Keratinocyte (primary cell): ENCODE measurements at regions not wholly inside any gene's neighbourhood (a gene's known extent, or its start where the extent isn't known, plus 50 kb on each side); places are given as distances from the start of the nearest gene placed in this dataset.
"Not testable (repeated sequence)": the region's sequence is repeated elsewhere in the genome, so short reads cannot be mapped to it uniquely, and the experiment has no call there.

ENCODE experiments used
- EZH2 ChIP-seq: IDR thresholded peaks from one replicate; pipeline ENCODE4 v1.6.1; 2012; ENCODE audit warnings: inconsistent platforms, mild to moderate bottlenecking, low read length, moderate library complexity
- TF ChIP-seq, protein P1 (sequence below), 3 experiments: IDR thresholded peaks in 1 of 3; conservative IDR thresholded peaks in 1 of 3; optimal IDR thresholded peaks in 1 of 3; 2 replicates in 2 of 3; 3 replicates in 1 of 3; pipeline versions ENCODE3 to v1.5.1; 2011; ENCODE audit warnings: low read length in 3 of 3, mild to moderate bottlenecking in 3 of 3, moderate library complexity in 2 of 3, control low read depth in 1 of 3, inconsistent platforms in 1 of 3; ENCODE audit not compliant: insufficient read depth in 2 of 3; ENCODE audit errors: extremely low read depth in 1 of 3

GRCh38 chr9:36458430-36458915 is 58.4 kb upstream of the RNF38 start:
- TF ChIP-seq, protein P1, sequence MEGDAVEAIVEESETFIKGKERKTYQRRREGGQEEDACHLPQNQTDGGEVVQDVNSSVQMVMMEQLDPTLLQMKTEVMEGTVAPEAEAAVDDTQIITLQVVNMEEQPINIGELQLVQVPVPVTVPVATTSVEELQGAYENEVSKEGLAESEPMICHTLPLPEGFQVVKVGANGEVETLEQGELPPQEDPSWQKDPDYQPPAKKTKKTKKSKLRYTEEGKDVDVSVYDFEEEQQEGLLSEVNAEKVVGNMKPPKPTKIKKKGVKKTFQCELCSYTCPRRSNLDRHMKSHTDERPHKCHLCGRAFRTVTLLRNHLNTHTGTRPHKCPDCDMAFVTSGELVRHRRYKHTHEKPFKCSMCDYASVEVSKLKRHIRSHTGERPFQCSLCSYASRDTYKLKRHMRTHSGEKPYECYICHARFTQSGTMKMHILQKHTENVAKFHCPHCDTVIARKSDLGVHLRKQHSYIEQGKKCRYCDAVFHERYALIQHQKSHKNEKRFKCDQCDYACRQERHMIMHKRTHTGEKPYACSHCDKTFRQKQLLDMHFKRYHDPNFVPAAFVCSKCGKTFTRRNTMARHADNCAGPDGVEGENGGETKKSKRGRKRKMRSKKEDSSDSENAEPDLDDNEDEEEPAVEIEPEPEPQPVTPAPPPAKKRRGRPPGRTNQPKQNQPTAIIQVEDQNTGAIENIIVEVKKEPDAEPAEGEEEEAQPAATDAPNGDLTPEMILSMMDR (optimal IDR thresholded peaks at IDR 0.05 in 1 of 3, IDR thresholded peaks at IDR 0.05 in 1 of 3, conservative IDR thresholded peaks at IDR 0.05 in 1 of 3; ENCODE audit: extremely low read depth in 1 of 3, insufficient read depth in 2 of 3, low read length in 3 of 3), result not testable (repeated sequence)
- TF ChIP-seq EZH2, result not testable (repeated sequence)
